ENCODE measurements at regions not wholly inside any gene's neighbourhood (a gene's known extent, or its start where the extent isn't known, plus 50 kb on each side); places are given as distances from the start of the nearest gene placed in this dataset.

DNA sequence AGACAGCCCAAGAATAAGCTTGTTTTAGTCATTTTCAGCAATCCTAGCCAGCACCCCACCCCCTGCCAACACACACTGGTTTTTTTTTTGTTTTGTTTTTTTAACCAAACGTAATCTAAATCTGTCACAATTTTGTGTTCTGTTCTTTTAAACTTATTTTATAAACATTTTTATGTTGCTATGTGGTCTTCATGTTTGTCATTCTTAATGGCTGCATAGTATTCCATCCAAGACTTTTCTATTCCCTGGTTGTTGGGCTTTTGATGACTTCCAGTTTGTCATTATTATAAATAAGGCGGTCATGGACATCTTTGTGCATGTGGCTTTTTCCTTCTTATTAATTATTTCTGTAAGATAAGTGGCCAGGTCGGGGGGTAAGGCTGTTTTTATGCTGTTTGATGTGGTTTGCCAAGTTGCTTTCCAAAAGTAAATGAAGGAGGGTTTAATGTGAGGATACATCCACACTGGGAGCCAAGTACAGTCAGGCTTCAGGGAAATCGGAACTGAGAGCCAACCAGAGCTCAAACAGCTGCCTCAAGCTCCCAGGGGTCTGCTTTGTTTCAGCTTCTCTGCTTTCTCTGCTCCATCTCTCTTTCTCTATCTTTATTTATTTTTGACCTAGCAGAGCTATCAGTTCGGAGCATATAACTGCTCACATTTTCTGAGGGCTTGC is 125.8 kb downstream of the VEGFA start:
- CTCF ChIA-PET (ENCODE audit: low intra/inter-chr PET ratio, low total read pairs) = no interaction called here
- intact Hi-C loops (cut with micrococcal nuclease; ENCODE audit: unreplicated experiment) (no loop called here), in situ Hi-C loops (cut with HindIII; ENCODE audit: extremely low pct_ligation_motif_present, low pct_unique_long_range_greater_than_20kb) (no loop called here)
- FAIRE-seq = no peak
- Histone ChIP-seq H3K9ac (ENCODE audit: insufficient read depth, low read depth, low read length) (no peak overlapping the region), H3K36me3 (replicated peaks in 1 of 2; ENCODE audit: control insufficient read depth in 1 of 2, insufficient read depth in 2 of 2, low read length in 2 of 2) (no peaks in the 10 kb centered on the region), H4K20me1 (ENCODE audit: insufficient read depth, low read length) (no peaks in the 10 kb centered on the region), H3K9me3 (ENCODE audit: low read length) (no peaks in the 10 kb centered on the region), H3K27me3 (ENCODE audit: control insufficient read depth in 1 of 2, insufficient read depth in 2 of 2, low read length in 2 of 2) (peaks cover 0 to 12% of the 10 kb centered on the region in 2 experiments; a peak in 3 of 5 replicates), H3K27ac (ENCODE audit: extremely low read length, insufficient read depth, low read length) (no peak overlapping the region), H2AFZ (ENCODE audit: low read length) (no peak overlapping the region), H3K4me3 (replicated peaks in 1 of 3; ENCODE audit: insufficient read depth in 1 of 3, low read depth in 2 of 3, low read length in 3 of 3) (no peak overlapping the region), H3K4me1 (ENCODE audit: insufficient read depth, low read length) (peaks cover 70% of the 10 kb centered on the region), H3K79me2 (ENCODE audit: insufficient read depth, low read length) (no peaks in the 10 kb centered on the region), H3K4me2 (ENCODE audit: low read depth, low read length) (no peak overlapping the region)
- DNase-seq (ENCODE audit: low spot score) = no peak
- ATAC-seq = no peak
- no TSS peak for BruUV-seq (replicated peaks)
- WGBS (ENCODE audit: low lambda C conversion rate) = 29% methylated on average over 5 of the region's 5 CpGs
- POLR2A ChIA-PET = no interaction called here
- TF ChIP-seq ADNP (CRISPR knock-in tag; IDR thresholded peaks at IDR 0.05) = no peak
- TF ChIP-seq, protein P1, sequence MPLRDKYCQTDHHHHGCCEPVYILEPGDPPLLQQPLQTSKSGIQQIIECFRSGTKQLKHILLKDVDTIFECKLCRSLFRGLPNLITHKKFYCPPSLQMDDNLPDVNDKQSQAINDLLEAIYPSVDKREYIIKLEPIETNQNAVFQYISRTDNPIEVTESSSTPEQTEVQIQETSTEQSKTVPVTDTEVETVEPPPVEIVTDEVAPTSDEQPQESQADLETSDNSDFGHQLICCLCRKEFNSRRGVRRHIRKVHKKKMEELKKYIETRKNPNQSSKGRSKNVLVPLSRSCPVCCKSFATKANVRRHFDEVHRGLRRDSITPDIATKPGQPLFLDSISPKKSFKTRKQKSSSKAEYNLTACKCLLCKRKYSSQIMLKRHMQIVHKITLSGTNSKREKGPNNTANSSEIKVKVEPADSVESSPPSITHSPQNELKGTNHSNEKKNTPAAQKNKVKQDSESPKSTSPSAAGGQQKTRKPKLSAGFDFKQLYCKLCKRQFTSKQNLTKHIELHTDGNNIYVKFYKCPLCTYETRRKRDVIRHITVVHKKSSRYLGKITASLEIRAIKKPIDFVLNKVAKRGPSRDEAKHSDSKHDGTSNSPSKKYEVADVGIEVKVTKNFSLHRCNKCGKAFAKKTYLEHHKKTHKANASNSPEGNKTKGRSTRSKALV (CRISPR knock-in tag; IDR thresholded peaks at IDR 0.05) = no peak
- TF ChIP-seq, protein P2, sequence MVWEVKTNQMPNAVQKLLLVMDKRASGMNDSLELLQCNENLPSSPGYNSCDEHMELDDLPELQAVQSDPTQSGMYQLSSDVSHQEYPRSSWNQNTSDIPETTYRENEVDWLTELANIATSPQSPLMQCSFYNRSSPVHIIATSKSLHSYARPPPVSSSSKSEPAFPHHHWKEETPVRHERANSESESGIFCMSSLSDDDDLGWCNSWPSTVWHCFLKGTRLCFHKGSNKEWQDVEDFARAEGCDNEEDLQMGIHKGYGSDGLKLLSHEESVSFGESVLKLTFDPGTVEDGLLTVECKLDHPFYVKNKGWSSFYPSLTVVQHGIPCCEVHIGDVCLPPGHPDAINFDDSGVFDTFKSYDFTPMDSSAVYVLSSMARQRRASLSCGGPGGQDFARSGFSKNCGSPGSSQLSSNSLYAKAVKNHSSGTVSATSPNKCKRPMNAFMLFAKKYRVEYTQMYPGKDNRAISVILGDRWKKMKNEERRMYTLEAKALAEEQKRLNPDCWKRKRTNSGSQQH (CRISPR knock-in tag; IDR thresholded peaks at IDR 0.05; ENCODE audit: low read depth) = no peak
- TF ChIP-seq KDM4B (CRISPR knock-in tag; IDR thresholded peaks at IDR 0.05) = no peak
- no peak for TF ChIP-seq SP4 (CRISPR knock-in tag; IDR thresholded peaks at IDR 0.05)
- TF ChIP-seq MLLT10 (CRISPR knock-in tag; IDR thresholded peaks at IDR 0.05) = no peak
- TF ChIP-seq ZNF891 (CRISPR knock-in tag; IDR thresholded peaks at IDR 0.05) = no peak
- no peak for TF ChIP-seq EED (CRISPR knock-in tag; IDR thresholded peaks at IDR 0.05)
- TF ChIP-seq, protein P3, sequence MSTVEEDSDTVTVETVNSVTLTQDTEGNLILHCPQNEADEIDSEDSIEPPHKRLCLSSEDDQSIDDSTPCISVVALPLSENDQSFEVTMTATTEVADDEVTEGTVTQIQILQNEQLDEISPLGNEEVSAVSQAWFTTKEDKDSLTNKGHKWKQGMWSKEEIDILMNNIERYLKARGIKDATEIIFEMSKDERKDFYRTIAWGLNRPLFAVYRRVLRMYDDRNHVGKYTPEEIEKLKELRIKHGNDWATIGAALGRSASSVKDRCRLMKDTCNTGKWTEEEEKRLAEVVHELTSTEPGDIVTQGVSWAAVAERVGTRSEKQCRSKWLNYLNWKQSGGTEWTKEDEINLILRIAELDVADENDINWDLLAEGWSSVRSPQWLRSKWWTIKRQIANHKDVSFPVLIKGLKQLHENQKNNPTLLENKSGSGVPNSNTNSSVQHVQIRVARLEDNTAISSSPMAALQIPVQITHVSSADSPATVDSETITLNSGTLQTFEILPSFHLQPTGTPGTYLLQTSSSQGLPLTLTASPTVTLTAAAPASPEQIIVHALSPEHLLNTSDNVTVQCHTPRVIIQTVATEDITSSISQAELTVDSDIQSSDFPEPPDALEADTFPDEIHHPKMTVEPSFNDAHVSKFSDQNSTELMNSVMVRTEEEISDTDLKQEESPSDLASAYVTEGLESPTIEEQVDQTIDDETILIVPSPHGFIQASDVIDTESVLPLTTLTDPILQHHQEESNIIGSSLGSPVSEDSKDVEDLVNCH (CRISPR knock-in tag; IDR thresholded peaks at IDR 0.05) = no peak
- no peak for TF ChIP-seq ZFP90 (CRISPR knock-in tag; IDR thresholded peaks at IDR 0.05; ENCODE audit: borderline replicate concordance)
- no peak for TF ChIP-seq ZNF724P (CRISPR knock-in tag; IDR thresholded peaks at IDR 0.05; ENCODE audit: borderline replicate concordance)
- TF ChIP-seq, protein P4, sequence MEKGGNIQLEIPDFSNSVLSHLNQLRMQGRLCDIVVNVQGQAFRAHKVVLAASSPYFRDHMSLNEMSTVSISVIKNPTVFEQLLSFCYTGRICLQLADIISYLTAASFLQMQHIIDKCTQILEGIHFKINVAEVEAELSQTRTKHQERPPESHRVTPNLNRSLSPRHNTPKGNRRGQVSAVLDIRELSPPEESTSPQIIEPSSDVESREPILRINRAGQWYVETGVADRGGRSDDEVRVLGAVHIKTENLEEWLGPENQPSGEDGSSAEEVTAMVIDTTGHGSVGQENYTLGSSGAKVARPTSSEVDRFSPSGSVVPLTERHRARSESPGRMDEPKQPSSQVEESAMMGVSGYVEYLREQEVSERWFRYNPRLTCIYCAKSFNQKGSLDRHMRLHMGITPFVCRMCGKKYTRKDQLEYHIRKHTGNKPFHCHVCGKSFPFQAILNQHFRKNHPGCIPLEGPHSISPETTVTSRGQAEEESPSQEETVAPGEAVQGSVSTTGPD (CRISPR knock-in tag; IDR thresholded peaks at IDR 0.05) = no peak
- no peak for TF ChIP-seq RBFOX2 (IDR thresholded peaks at IDR 0.05; ENCODE audit: low read depth, low read length)
- no peak for TF ChIP-seq ZBTB42 (CRISPR knock-in tag; IDR thresholded peaks at IDR 0.05)
- TF ChIP-seq, protein P5, sequence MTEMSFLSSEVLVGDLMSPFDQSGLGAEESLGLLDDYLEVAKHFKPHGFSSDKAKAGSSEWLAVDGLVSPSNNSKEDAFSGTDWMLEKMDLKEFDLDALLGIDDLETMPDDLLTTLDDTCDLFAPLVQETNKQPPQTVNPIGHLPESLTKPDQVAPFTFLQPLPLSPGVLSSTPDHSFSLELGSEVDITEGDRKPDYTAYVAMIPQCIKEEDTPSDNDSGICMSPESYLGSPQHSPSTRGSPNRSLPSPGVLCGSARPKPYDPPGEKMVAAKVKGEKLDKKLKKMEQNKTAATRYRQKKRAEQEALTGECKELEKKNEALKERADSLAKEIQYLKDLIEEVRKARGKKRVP (CRISPR knock-in tag; IDR thresholded peaks at IDR 0.05) = no peak
- no peak for TF ChIP-seq TCF7 (IDR thresholded peaks at IDR 0.05; ENCODE audit: low read depth)
- TF ChIP-seq, protein P6, sequence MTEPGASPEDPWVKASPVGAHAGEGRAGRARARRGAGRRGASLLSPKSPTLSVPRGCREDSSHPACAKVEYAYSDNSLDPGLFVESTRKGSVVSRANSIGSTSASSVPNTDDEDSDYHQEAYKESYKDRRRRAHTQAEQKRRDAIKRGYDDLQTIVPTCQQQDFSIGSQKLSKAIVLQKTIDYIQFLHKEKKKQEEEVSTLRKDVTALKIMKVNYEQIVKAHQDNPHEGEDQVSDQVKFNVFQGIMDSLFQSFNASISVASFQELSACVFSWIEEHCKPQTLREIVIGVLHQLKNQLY (CRISPR knock-in tag; IDR thresholded peaks at IDR 0.05) = no peak
